ENCODE measurements at regions not wholly inside any gene's neighbourhood (a gene's known extent, or its start where the extent isn't known, plus 50 kb on each side); places are given as distances from the start of the nearest gene placed in this dataset.
A peak's percentile ranks its signal among the peaks of the same experiment; 100 is the strongest.
"Not testable (repeated sequence)": the region's sequence is repeated elsewhere in the genome, so short reads cannot be mapped to it uniquely, and the experiment has no call there.

- no peak for TF ChIP-seq CTCF (IDR thresholded peaks at IDR 0.05; ENCODE audit: low read depth, low read length)
- no peak for DNase-seq (ENCODE audit: extremely low read depth, low read depth)
These were observed 63.3 kb upstream of the RTL6 start for GRCh38 chr22:44561139-44561840.

GRCh38 chr22:44558671-44559070 lies 60.6 kb upstream of the RTL6 start:
- DNase-seq (ENCODE audit: extremely low read depth, low read depth): peak; percentile 29

GRCh38 chr22:44557872-44558271 lies 59.8 kb upstream of the RTL6 start:
- DNase-seq (ENCODE audit: extremely low read depth, low read depth): not testable (repeated sequence)

GRCh38 chr22:44557064-44557748 lies 59.2 kb upstream of the RTL6 start:
- TF ChIP-seq CTCF (IDR thresholded peaks at IDR 0.05; ENCODE audit: low read depth, low read length): no peak

GRCh38 chr22:44555597-44555996 lies 57.6 kb upstream of the RTL6 start:
- no peak for DNase-seq (ENCODE audit: extremely low read depth, low read depth)
- TF ChIP-seq CTCF (IDR thresholded peaks at IDR 0.05; ENCODE audit: low read depth, low read length): no peak

More at GRCh38 chr22:44557064-44557748, 59.2 kb upstream of the RTL6 start:
- no peak for DNase-seq (ENCODE audit: extremely low read depth, low read depth)

- DNase-seq (ENCODE audit: extremely low read depth, low read depth): no peak
- no peak for TF ChIP-seq CTCF (IDR thresholded peaks at IDR 0.05; ENCODE audit: low read depth, low read length)
These were observed 57.0 kb upstream of the RTL6 start for GRCh38 chr22:44555046-44555445.

GRCh38 chr22:44554411-44554810 lies 56.4 kb upstream of the RTL6 start:
- no peak for TF ChIP-seq CTCF (IDR thresholded peaks at IDR 0.05; ENCODE audit: low read depth, low read length)
- no peak for DNase-seq (ENCODE audit: extremely low read depth, low read depth)

GRCh38 chr22:44550711-44551491 lies 52.9 kb upstream of the RTL6 start:
- peak; percentile 96 for DNase-seq (ENCODE audit: extremely low read depth, low read depth)
- no peak for TF ChIP-seq CTCF (IDR thresholded peaks at IDR 0.05; ENCODE audit: low read depth, low read length)

Measured in AG09319 (cell line).